ENCODE measurements at regions not wholly inside any gene's neighbourhood (a gene's known extent, or its start where the extent isn't known, plus 50 kb on each side); places are given as distances from the start of the nearest gene placed in this dataset.

GRCh38 chr12:34597548-34598351 lies 575.5 kb downstream of the ALG10 start:
- BruUV-seq (replicated peaks): no TSS peak
- H3K4me1 Mint-ChIP-seq (ENCODE audit: insufficient read depth, unreplicated experiment): no peaks in the 10 kb centered on the region
- no peak for DNase-seq (ENCODE audit: unreplicated experiment)
- H3K4me3 Mint-ChIP-seq (ENCODE audit: unreplicated experiment): no peak overlapping the region
- no peak for TF ChIP-seq CTCF (IDR thresholded peaks at IDR 0.05; ENCODE audit: unreplicated experiment)
- H3K36me3 Mint-ChIP-seq (ENCODE audit: insufficient read depth, unreplicated experiment): no peaks in the 10 kb centered on the region
- no peaks in the 10 kb centered on the region for H3K27me3 Mint-ChIP-seq (ENCODE audit: insufficient read depth, unreplicated experiment)
- intact Hi-C loops (cut with micrococcal nuclease): no loop called here
- peaks cover 26% of the 10 kb centered on the region for H3K9me3 Mint-ChIP-seq (ENCODE audit: unreplicated experiment)
- H3K27ac Mint-ChIP-seq (ENCODE audit: low read depth, unreplicated experiment): no peak overlapping the region
- POLR2A ChIA-PET: no interaction called here
- CTCF ChIA-PET: interaction anchor here (0.7 kb wide), 1 partner anchor 467 kb away, joined by 4 read pairs; no protein-coding TSS in a partner anchor

GRCh38 chr12:34598352-34598827 lies 576.1 kb downstream of the ALG10 start:
- CTCF ChIA-PET: interaction anchor here (0.7 kb wide), 1 partner anchor 467 kb away, joined by 4 read pairs; no protein-coding TSS in a partner anchor
- H3K27me3 Mint-ChIP-seq (ENCODE audit: insufficient read depth, unreplicated experiment): no peaks in the 10 kb centered on the region
- no peak for DNase-seq (ENCODE audit: unreplicated experiment)
- POLR2A ChIA-PET: interaction anchor here (0.6 kb wide), 1 partner anchor 856 kb away, joined by 4 read pairs; no protein-coding TSS in a partner anchor
- H3K9me3 Mint-ChIP-seq (ENCODE audit: unreplicated experiment): peaks cover 26% of the 10 kb centered on the region
- no peak for TF ChIP-seq CTCF (IDR thresholded peaks at IDR 0.05; ENCODE audit: unreplicated experiment)
- no peaks in the 10 kb centered on the region for H3K4me1 Mint-ChIP-seq (ENCODE audit: insufficient read depth, unreplicated experiment)
- no peak overlapping the region for H3K27ac Mint-ChIP-seq (ENCODE audit: low read depth, unreplicated experiment)
- no peaks in the 10 kb centered on the region for H3K36me3 Mint-ChIP-seq (ENCODE audit: insufficient read depth, unreplicated experiment)
- intact Hi-C loops (cut with micrococcal nuclease): no loop called here
- no peak overlapping the region for H3K4me3 Mint-ChIP-seq (ENCODE audit: unreplicated experiment)
- no TSS peak for BruUV-seq (replicated peaks)

DNA sequence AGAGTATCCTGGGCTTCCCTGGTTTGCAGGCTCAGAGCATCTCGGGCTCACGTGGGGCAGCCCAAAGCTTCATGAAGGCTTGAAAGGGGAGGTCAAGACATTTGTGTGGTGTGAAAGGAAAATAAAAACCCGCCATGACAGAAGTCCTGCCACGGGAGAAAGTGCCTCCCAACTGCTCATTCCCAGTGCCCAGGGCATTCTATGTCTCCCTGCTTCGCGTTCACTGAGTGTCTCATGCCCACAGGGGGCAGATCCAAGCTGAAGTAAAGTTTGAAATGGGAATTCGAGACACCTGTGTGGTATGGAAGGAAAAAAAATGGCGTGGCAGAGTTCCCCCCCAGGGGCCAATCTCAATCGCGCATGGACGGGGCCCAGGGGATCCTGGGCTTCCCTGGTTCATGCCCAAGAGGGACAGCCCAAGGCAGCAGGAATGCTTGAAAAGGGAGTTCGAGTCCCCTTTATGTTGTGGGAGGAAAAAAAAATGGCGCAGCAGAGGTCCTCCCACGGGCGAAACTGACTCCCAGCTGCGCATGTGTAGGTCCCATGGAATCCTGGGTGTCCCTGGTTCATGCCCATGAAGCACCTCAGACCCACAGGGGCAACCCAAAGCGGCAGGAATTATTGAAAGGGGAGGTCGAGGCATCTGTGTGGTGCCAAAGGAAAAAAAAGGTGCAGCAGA lies 576.7 kb downstream of the ALG10 start:
- Mint-ChIP-seq H3K36me3 (ENCODE audit: insufficient read depth, unreplicated experiment) (no peaks in the 10 kb centered on the region), H3K4me3 (ENCODE audit: unreplicated experiment) (no peak overlapping the region), H3K4me1 (ENCODE audit: insufficient read depth, unreplicated experiment) (no peaks in the 10 kb centered on the region), H3K27ac (ENCODE audit: low read depth, unreplicated experiment) (no peak overlapping the region), H3K9me3 (ENCODE audit: unreplicated experiment) (peaks cover 26% of the 10 kb centered on the region), H3K27me3 (ENCODE audit: insufficient read depth, unreplicated experiment) (no peaks in the 10 kb centered on the region)
- intact Hi-C loops (cut with micrococcal nuclease): no loop called here
- CTCF ChIA-PET: interaction anchor here (0.7 kb wide), 1 partner anchor 468 kb away, joined by 4 read pairs; no protein-coding TSS in a partner anchor
- no peak for TF ChIP-seq CTCF (IDR thresholded peaks at IDR 0.05; ENCODE audit: unreplicated experiment)
- POLR2A ChIA-PET: interaction anchor here (0.6 kb wide), 1 partner anchor 856 kb away, joined by 4 read pairs; no protein-coding TSS in a partner anchor
- no TSS peak for BruUV-seq (replicated peaks)
- no peak for DNase-seq (ENCODE audit: unreplicated experiment)

All from MCF 10A (cell line).